ENCODE measurements at regions not wholly inside any gene's neighbourhood (a gene's known extent, or its start where the extent isn't known, plus 50 kb on each side); places are given as distances from the start of the nearest gene placed in this dataset.
"Not testable (repeated sequence)": the region's sequence is repeated elsewhere in the genome, so short reads cannot be mapped to it uniquely, and the experiment has no call there.

DNA sequence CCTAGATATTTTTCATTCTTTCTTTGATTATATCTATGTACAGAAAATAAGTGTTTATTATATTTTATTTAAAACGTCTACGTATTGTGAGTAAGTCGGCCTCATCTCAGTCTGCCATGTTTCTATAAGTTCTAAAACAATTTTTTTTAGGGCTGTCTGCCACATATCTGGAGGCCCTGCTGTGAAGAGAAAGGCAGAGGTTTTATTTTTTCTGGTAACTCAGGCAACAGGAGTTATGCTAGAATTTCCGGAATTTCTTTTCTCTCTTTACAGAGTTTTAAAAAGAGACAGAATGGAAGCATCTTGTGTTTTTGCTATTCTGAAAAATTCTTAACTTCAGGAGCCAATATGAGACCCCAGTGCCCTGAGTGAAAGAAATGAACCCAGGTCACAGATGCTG lies 1124.0 kb upstream of the TENM3 start:
- DNase-seq = no peak

DNA sequence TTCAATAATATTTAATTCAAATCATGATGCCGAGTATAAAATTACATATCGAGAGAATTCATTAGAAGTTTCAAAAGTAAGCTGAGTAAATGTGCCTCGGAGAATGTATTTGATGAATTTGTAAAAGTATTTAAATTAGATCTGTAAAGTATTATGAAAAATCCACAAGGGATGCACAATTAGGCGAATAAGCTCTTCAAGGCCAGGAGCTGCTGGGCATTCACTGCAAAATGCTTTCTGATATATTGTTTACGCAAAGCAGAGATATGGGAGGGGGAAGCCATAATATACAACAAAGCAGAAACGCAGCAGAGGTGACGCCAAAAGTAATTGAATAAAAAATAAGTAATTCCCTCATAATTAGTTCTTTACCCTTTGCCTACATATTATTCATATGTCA lies 1121.5 kb upstream of the TENM3 start:
- no peak for DNase-seq

DNA sequence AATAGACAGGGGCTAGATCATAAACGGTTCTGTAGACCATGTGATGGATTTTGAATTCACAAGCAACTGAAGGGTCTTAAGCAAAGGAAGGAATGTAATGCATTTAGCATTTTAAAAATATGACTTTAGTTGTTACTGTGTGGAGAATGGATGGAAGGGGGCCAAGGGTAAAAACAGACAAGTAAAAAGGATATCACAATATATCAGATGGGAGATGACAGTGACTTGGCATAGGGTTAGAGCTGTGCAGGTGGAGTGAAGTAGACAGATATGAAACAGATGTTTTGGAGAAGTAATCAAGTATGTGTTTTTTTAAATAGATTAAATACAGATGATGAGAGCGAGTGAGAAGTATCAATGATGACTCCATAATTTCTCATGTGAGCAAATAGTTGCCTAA lies 1116.0 kb upstream of the TENM3 start:
- no peak for DNase-seq

DNA sequence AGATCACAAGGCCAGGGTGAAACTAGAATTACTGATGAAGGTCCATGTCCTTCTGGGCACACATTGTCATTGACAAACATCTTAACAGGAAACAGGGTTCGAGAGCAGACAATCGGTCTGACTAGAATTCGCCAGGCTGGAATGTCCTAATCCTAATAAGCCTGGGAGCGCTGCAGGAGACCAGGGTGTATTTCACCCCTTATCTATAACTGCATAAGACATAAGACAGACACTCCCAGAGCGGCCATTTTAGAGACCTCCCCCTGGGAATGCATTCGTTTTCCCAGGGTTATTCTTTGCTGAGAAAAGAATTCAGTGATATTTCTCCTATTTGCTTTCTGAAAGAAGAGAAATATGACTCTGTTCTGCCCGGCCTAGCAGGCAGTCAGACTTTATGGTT lies 1112.9 kb upstream of the TENM3 start:
- DNase-seq = not testable (repeated sequence)

- no peak for DNase-seq
These were observed 1105.9 kb upstream of the TENM3 start for GRCh38 chr4:181137351-181137750.

GRCh38 chr4:181138116-181138515 lies 1105.1 kb upstream of the TENM3 start:
- no peak for DNase-seq

DNA sequence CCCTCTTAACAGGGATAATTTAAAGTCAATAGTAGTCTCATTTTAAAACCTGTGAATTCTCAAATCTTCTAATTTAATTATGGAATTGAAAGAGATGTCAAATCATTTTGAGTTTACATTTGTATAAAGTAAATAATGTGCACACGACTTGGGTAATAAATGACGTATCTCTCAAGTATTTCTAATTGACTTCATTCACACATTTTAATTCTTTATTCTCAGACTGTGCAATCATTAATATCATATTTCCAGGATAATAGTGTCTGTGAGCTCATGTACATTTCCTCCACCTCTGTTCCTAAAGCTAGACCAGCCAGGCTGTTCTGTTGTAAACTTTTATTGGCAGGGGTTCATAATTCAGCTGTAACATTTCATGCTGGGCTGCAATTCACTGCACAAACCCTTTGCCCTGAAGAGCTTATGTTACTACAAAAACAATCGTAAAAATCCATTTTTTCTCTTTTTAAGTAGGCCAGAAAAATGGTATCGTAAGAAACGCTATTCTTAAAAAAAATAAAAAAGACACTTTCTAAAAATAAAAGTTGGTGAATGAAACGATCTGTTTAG lies 1103.1 kb upstream of the TENM3 start:
- no peak for DNase-seq

DNA sequence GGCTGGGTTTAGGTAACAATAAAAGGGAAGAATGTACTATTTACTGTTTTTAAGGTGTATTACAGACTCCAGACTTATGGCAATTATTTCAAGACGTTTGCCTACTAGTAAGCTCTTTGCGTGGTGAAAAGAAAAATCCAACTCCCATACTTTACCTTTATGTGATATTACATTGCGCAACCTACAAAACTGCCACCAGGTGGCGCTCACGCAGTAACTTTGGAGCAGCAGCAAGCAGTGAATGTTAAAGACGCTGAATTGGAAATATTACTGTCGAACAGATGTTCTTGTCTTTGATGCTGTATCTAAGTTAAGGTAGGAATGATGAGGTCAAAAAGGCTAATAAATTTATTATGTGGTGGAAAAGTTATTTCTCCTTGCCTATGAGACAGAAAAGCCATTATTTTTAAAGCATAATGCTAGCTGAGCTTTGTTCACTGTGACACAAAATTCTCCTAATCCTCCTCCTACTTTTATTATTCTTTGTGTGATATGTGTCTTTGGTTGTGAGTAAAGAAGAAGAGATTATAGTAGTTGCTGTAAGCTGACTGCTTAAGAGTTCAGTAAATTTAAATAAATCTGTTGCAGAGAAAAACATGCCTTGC lies 1099.8 kb upstream of the TENM3 start:
- DNase-seq = peak; percentile 71

GRCh38 chr4:181146051-181146450 lies 1097.2 kb upstream of the TENM3 start:
- no peak for DNase-seq

DNA sequence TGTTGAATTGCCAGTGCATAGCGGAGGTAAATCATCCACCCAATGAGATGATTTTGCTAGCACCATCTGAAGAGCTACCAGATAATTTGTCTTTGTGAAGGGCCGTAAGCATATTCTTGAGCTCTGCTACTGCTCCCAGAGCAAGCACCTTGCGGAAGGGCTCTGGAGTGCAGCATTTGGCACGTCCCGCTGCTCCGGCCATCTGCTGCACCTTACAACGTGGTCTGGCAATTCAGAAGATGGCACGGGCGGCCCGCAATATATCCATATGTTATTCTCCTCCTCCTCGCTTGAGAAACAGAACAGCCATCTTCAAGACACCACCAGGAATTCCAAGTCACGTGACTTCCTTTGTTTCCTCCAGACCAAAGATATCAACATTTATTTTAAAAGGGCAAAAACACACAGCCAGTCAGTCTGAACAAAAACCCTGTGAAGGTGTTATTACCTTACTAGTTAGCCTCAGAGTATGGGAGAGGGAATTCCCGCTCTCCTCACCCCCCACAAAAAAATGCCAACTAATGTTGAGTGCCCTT lies 1095.7 kb upstream of the TENM3 start:
- no peak for DNase-seq

DNA sequence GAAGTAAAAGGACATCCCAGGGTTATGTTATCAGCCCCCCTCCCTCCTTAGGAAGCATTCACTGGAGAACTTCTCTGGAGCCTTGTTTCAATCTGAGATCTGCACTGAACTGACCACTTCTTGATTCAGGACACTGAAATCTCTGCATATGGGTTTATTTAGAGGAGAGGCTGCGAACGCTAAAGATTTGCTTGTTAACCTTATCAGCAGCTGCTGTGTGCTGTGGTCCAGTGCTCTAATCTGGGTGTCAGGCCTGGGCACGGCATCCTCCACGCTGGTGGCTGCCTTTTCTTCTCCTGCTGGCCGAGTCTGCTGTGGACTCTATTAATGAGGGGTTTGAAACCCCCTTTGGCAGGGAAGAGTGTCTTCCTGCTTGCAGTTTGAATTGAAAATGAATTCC lies 1094.7 kb upstream of the TENM3 start:
- DNase-seq = no peak

DNA sequence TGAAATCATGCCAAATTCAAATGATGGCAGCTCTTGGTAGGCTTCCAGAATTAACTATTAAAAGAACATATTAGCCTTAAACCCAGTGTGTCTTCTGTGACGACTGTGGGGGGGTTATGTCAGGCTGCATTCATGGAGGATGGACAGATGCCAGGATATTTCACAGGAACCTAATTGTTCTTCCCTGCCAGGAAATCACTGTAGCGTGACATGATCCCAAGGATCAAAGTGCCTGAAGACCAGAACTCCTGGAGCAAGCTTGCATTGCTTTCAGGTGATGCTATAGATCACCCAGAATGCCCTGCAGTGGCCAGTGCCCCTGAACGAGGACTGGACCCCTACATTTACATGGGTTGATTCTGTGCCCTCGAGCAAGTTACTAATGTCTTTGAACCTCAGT lies 1093.0 kb upstream of the TENM3 start:
- DNase-seq = no peak

DNA sequence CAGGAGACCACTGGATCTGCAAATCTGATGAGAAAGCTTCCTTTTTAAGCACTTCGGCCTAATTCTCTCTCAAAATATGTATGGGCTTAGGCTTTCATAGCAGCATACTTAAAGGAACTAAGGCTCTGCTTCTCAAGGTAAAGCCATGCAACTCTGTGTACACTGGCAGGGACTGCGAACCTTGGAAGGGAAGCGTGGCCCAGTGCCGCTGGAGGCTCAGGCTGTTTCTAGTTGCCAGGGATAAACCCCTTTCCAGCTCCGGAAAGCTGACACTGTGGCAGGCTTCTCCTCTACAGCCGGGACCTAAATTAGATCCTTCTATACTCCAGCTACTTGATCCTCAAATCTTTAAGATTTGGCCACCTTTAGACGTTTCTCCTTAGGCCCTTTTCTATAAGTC lies 1091.3 kb upstream of the TENM3 start:
- DNase-seq = no peak

- no peak for DNase-seq
These were observed 1085.6 kb upstream of the TENM3 start for GRCh38 chr4:181157647-181158046.

DNA sequence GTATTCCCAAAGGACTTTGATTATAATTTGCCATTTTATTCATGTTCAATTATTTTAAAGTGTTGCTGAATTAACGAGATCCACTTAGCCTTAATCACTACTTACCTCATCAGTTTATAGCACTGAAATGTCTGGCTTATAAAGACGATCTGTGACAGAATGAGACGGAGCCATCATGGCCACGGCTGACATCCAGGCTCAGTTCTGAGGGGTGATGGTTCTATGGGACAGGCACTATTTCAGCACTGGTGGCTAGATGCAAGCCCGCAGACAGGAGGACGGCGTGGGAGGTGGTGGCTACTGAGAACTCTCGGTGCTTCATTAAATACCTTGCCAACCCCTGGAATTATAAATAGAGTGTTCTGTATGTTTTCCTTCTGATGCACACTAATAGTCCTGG lies 1084.2 kb upstream of the TENM3 start:
- no peak for DNase-seq

GRCh38 chr4:181161669-181162068 lies 1081.5 kb upstream of the TENM3 start:
- DNase-seq = peak; percentile 62

- DNase-seq = no peak
These were observed 1080.9 kb upstream of the TENM3 start for GRCh38 chr4:181162266-181162665.

DNA sequence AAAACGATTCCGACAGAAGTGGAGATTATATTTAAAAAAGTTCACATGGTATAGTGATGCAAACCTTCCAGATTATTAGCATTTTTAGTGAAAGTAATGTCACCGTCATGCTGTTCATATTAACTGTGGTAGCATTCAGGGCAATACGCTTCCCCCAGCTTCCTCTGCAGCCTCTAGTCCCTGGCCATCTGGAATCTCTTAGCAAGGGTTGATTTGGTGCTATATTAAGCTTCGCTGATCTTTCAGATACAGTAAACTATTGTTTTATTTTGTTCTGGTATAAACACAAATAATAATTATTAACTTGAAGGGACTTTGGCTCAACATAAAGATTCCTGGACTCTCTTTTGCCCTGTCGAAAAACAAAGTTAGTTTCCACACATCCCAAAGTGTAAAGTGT lies 1080.5 kb upstream of the TENM3 start:
- DNase-seq = peak; percentile 41

- no peak for DNase-seq
These were observed 1076.3 kb upstream of the TENM3 start for GRCh38 chr4:181166742-181167399.

DNA sequence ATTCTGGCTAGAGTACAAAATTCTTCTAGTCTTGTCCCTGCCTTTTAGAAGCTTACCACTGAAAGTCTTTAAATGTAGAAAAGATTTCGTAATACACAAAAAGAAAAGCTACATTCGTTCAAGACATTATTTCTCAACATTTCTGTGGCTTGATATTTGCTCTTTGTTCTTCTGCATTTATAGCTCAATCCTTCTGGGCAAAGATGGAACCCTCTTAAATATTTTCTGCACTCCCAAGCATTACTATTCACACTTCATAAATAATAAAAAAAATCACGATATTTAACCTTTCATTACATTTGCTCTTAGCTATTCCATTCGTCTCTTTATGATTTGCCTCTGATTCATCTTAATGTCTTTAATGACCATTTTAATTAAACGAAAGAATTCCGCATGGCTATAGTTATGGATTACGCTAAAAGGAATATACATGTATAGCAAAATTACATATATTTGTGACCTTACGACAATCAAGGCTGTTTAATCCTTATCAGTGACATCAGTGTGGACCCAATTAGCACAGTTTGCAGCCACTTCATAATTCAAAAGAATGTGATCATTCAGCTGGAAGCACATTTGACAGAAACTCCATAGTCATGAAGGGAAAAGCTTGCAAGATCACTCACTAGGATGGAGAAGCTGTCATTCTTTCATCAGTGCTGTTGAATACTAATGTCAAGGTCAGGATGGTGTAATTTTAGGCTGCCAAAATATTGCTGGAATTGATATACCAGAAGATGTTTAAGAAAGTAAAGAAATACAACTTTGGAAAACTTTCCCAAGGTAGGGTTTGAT lies 1075.0 kb upstream of the TENM3 start:
- DNase-seq = no peak

DNA sequence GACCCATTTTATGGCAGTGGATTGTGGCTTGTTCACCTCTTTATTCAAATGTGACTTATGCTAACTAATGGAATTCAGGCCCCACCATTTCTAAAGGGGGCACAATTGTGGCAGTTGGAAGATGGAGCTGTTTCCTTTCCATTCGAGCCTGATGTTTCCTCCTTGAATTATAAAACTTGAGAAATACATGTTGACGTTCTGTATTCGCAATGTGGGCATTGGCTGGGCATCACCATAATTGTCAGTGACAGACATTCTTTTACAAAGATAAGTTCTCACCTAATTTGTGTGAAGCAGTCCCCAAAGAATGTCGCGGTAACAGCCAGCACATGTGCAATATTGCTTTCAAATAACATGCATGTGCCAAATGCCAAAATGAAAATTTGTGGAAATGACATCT lies 1070.2 kb upstream of the TENM3 start:
- DNase-seq = no peak

- DNase-seq = peak; percentile 51
These were observed 1066.9 kb upstream of the TENM3 start for GRCh38 chr4:181176306-181176705.

DNA sequence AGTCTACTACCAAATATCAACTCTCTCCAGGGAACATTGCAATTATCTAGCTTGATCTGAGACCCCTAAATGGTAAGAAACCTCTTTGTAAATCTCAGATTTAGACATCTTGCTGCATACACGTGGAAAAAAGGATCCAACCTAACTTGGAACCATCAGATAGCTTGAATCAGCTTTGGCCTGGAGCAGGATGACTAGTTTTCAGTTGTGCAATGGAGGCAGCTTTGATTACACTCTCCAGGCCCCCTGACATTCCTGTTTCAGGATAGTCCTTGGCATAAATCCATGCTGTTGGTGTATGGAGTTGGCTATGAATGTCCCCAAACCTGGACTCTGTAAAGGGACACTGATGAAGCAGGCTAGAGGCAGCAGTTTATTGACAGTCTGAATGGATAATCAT lies 1061.9 kb upstream of the TENM3 start:
- DNase-seq = no peak

DNA sequence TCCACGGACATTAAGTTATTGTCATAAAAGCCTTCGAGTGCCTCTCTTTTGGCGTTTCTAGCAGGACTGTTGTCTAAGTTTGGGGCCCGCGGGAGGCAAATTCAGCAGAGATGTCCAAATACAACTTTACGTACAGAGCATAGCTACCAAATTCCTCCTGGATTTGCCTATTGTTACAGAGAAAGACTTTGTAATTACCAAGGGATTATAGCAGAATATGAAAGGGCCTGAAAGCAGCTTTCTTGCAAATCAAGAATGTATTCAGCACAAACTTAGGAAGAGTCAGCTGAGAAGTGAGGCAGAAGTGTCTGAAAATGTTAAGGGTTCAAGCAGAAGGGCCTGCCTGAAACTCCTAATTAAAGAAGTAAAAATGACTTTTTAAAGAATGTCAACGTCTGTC lies 1053.5 kb upstream of the TENM3 start:
- DNase-seq = no peak

Data from fibroblast of skin of right quadriceps (primary cell).